Omental fat pad (tissue), 3 donors: ENCODE measurements at regions not wholly inside any gene's neighbourhood (a gene's known extent, or its start where the extent isn't known, plus 50 kb on each side); places are given as distances from the start of the nearest gene placed in this dataset.

Experiments used
- ATAC-seq: fragments of 150-250 bp; one replicate; pipeline ENCODE4 v1.9.1; 2016; ENCODE audit warnings: mild to moderate bottlenecking, moderate library complexity; ENCODE audit not compliant: low FRiP score
- DNase-seq: peaks from one replicate; pipeline ENCODE4 v3.0.0-alpha.2; 2019; ENCODE audit warnings: low spot score
- CTCF ChIP-seq, 3 donors: fragments of 450-650 bp; IDR thresholded peaks; one replicate each; pipeline ENCODE4 v1.5.1; 2016 to 2017; ENCODE audit warnings: antibody characterized with exemption in 3 of 3, mild to moderate bottlenecking in 3 of 3, moderate library complexity in 2 of 3

GRCh38 chr20:63070771-63071540 lies 64.2 kb upstream of the BHLHE23 start:
- no peak for TF ChIP-seq CTCF (IDR thresholded peaks at IDR 0.05)
- DNase-seq (no peak), ATAC-seq (no peak)

GRCh38 chr20:63070301-63070625 lies 63.5 kb upstream of the BHLHE23 start:
- ATAC-seq (no peak), DNase-seq (no peak)
- no peak for TF ChIP-seq CTCF (IDR thresholded peaks at IDR 0.05)

- ATAC-seq: no peak
- DNase-seq: no peak
- TF ChIP-seq CTCF (IDR thresholded peaks at IDR 0.05): no peak
These were observed 62.1 kb upstream of the BHLHE23 start for GRCh38 chr20:63068711-63069367.

GRCh38 chr20:63067721-63068560 lies 61.2 kb upstream of the BHLHE23 start:
- TF ChIP-seq CTCF (IDR thresholded peaks at IDR 0.05): no peak
- ATAC-seq (no peak), DNase-seq (no peak)

GRCh38 chr20:63067266-63067635 lies 60.5 kb upstream of the BHLHE23 start:
- ATAC-seq (no peak), DNase-seq (no peak)
- no peak for TF ChIP-seq CTCF (IDR thresholded peaks at IDR 0.05)

- no peak for ATAC-seq
- TF ChIP-seq CTCF (IDR thresholded peaks at IDR 0.05): no peak
- no peak for DNase-seq
These were observed 59.9 kb upstream of the BHLHE23 start for GRCh38 chr20:63066506-63067265.
